ENCODE measurements at regions not wholly inside any gene's neighbourhood (a gene's known extent, or its start where the extent isn't known, plus 50 kb on each side); places are given as distances from the start of the nearest gene placed in this dataset.
"Not testable (repeated sequence)": the region's sequence is repeated elsewhere in the genome, so short reads cannot be mapped to it uniquely, and the experiment has no call there.

DNA sequence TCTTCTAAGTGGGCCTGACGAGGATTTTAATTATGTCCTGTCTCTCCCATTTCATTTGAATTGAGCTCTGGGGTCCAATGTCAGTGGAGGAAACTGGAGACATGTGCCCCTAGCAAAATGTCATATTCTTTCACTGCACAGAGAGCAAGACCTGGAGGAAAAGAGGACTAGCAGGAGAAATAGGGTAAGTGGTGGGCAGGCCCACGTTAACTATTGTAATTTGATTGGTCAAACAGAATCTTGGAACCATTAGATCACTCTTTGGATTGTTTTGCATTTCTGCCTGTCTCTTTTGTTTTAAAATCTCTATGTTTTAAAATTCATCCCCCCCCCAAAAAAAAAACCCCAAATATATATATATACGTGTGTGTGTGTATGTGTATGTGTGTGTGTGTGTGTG, 113.9 kb upstream of the PELI2 start:
- Mint-ChIP-seq H3K4me3 (no peak overlapping the region), H3K27ac (no peak overlapping the region), H3K4me1 (peaks cover 27% of the 10 kb centered on the region), H3K27me3 (peaks cover 6% of the 10 kb centered on the region), H3K36me3 (ENCODE audit: low read depth) (no peaks in the 10 kb centered on the region), H3K9me3 (peaks cover 2% of the 10 kb centered on the region)
- intact Hi-C loops (cut with micrococcal nuclease): loop anchor here (5.0 kb wide), 1 partner anchor 113 kb away; the partner anchor contains the start of gene PELI2
- POLR2A ChIA-PET: interaction anchor here (1.0 to 1.2 kb wide), 2 partner anchors 113 to 114 kb away, joined by 3 read pairs; partner anchors contain the start of gene PELI2
- DNase-seq (no peak), ATAC-seq (ENCODE audit: low read depth) (no peak)
- CTCF ChIA-PET: no interaction called here
- TF ChIP-seq CTCF (IDR thresholded peaks at IDR 0.05): no peak

GRCh38 chr14:56004786-56005185, 113.4 kb upstream of the PELI2 start:
- ATAC-seq (ENCODE audit: low read depth) (peak; percentile 73), DNase-seq (no peak)
- CTCF ChIA-PET: no interaction called here
- Mint-ChIP-seq H3K27ac (no peak overlapping the region), H3K27me3 (peaks cover 6% of the 10 kb centered on the region), H3K36me3 (ENCODE audit: low read depth) (no peaks in the 10 kb centered on the region), H3K9me3 (peaks cover 2% of the 10 kb centered on the region), H3K4me1 (peaks cover 27% of the 10 kb centered on the region), H3K4me3 (peak overlapping the region; percentile 73)
- POLR2A ChIA-PET: interaction anchor here (1.0 to 1.2 kb wide), 2 partner anchors 113 to 114 kb away, joined by 3 read pairs; partner anchors contain the start of gene PELI2
- intact Hi-C loops (cut with micrococcal nuclease): loop anchor here (5.0 kb wide), 1 partner anchor 113 kb away; the partner anchor contains the start of gene PELI2
- no peak for TF ChIP-seq CTCF (IDR thresholded peaks at IDR 0.05)

DNA sequence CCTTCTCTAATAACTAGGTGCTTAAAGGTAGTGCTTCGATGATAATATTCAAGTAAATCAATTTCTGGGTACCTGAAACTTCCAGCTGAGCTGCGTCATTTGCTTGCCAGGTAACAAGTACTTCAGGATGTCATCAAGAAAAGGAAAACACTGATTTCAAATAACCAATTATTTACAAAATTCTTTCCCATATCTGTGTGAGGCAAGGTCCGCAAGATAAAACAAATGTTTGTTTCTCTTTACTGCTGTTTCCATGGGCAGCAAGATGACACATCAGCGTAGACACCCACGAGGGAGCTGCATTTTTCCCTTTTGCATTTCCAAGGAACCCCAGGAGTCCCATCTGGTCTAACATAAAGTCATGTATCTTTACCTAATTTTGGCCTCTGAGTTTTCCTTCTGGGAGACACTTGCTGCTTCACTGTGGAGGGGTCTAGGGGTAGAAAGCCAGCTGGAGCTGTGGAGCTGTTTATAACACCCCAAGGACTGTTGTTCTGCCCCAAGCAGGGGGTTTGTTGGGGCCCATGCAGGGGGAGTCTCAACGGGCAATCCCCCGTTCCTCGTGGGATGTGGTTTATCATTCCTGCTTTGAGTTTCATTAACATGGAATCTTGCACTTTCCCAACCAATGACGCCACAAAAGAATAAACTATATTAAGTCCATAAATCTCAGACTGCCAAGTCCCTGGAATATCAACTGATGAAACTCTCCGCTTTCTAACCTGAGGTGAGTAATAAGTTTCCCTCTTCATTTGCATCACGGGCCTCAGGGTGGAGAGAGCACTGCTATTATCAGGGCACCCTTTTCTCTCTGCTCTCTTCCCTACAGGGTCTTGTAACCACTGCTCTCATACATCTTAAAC, 112.8 kb upstream of the PELI2 start:
- Mint-ChIP-seq H3K36me3 (ENCODE audit: low read depth) (no peaks in the 10 kb centered on the region), H3K4me1 (peaks cover 27% of the 10 kb centered on the region), H3K27me3 (peaks cover 6% of the 10 kb centered on the region), H3K9me3 (peaks cover 2% of the 10 kb centered on the region), H3K4me3 (peak overlapping the region; percentile 73), H3K27ac (no peak overlapping the region)
- CTCF ChIA-PET: no interaction called here
- intact Hi-C loops (cut with micrococcal nuclease): no loop called here
- ATAC-seq (ENCODE audit: low read depth) (peak; percentile 53), DNase-seq (no peak)
- POLR2A ChIA-PET: interaction anchor here (1.2 kb wide), 1 partner anchor 112 kb away, joined by 3 read pairs; no protein-coding TSS in a partner anchor
- TF ChIP-seq CTCF (IDR thresholded peaks at IDR 0.05): no peak

GRCh38 chr14:56007491-56007890, 110.7 kb upstream of the PELI2 start:
- H3K36me3 Mint-ChIP-seq (ENCODE audit: low read depth); DNase-seq; POLR2A ChIA-PET; H3K4me3 Mint-ChIP-seq; H3K9me3 Mint-ChIP-seq; ATAC-seq (ENCODE audit: low read depth); CTCF ChIA-PET; H3K27me3 Mint-ChIP-seq; H3K27ac Mint-ChIP-seq; intact Hi-C loops (cut with micrococcal nuclease): not testable (repeated sequence)
- peaks cover 27% of the 10 kb centered on the region for H3K4me1 Mint-ChIP-seq

DNA sequence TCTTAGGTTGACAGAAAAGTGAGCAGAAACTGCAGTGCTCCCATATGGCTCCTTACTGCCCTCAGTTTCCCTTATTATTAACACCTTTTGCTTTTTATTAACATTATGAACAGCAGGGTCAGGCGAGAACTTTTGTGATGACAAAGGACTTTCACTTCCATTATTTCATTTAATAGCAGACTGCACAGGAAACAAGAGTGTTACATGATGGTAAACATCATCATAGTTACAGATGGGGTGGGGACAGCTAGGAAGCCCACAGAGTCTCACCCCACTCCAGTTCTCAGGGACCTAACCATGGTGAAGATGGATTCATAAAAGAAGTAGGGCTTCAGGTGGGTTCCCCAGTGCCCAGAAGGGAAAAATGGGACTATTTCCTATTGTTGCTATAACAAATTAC, 110.1 kb upstream of the PELI2 start:
- intact Hi-C loops (cut with micrococcal nuclease): no loop called here
- H3K27me3 Mint-ChIP-seq: peaks cover 6% of the 10 kb centered on the region
- peaks cover 27% of the 10 kb centered on the region for H3K4me1 Mint-ChIP-seq
- ATAC-seq (ENCODE audit: low read depth): no peak
- peaks cover 2% of the 10 kb centered on the region for H3K9me3 Mint-ChIP-seq
- H3K36me3 Mint-ChIP-seq (ENCODE audit: low read depth): no peaks in the 10 kb centered on the region
- ChIA-PET CTCF (no interaction called here), POLR2A (no interaction called here)
- no peak overlapping the region for H3K27ac Mint-ChIP-seq
- no peak overlapping the region for H3K4me3 Mint-ChIP-seq
- no peak for DNase-seq
- TF ChIP-seq CTCF (IDR thresholded peaks at IDR 0.05): no peak

DNA sequence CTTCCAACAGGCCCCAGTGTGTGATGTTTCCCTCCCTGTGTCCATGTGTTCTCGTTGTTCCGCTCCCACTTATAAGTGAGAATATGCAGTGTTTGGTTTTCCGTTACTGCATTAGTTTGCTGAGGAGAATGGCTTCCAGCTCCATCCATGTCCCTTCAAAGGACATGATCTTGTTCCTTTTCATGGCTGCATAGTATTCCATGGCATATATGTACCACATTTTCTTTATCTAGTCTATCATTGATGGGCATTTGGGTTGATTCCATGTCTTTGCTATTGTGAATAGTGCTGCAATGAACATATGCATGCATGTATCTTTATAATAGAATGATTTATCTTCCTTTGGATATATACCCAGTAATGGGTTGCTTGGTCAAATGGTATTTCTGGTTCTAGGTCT, 109.5 kb upstream of the PELI2 start:
- H3K4me1 Mint-ChIP-seq: peaks cover 27% of the 10 kb centered on the region
- H3K27ac Mint-ChIP-seq; intact Hi-C loops (cut with micrococcal nuclease); H3K27me3 Mint-ChIP-seq; H3K4me3 Mint-ChIP-seq; H3K36me3 Mint-ChIP-seq (ENCODE audit: low read depth); DNase-seq; CTCF ChIA-PET; H3K9me3 Mint-ChIP-seq; POLR2A ChIA-PET; ATAC-seq (ENCODE audit: low read depth): not testable (repeated sequence)

Measured in activated B cell treated with CpG ODN at 0.5 μM for 24 hours (primary cell).